ENCODE measurements at regions not wholly inside any gene's neighbourhood (a gene's known extent, or its start where the extent isn't known, plus 50 kb on each side); places are given as distances from the start of the nearest gene placed in this dataset.
"Not testable (repeated sequence)": the region's sequence is repeated elsewhere in the genome, so short reads cannot be mapped to it uniquely, and the experiment has no call there.

GRCh38 chr11:38759394-38759793, 2161.4 kb upstream of the RAG2 start:
- no peak overlapping the region for H3K4me3 ChIP-seq (ENCODE audit: low read depth, low read length)
- no peak for TF ChIP-seq CTCF (IDR thresholded peaks at IDR 0.05; ENCODE audit: low read depth, low read length)

GRCh38 chr11:38756537-38756936, 2158.5 kb upstream of the RAG2 start:
- TF ChIP-seq CTCF (IDR thresholded peaks at IDR 0.05; ENCODE audit: low read depth, low read length): no peak
- no peak overlapping the region for H3K4me3 ChIP-seq (ENCODE audit: low read depth, low read length)

- no peak for TF ChIP-seq CTCF (IDR thresholded peaks at IDR 0.05; ENCODE audit: low read depth, low read length)
- no peak overlapping the region for H3K4me3 ChIP-seq (ENCODE audit: low read depth, low read length)
Measured at GRCh38 chr11:38751421-38751820, 2153.4 kb upstream of the RAG2 start.

- not testable (repeated sequence) for H3K4me3 ChIP-seq (ENCODE audit: low read depth, low read length)
Measured at GRCh38 chr11:38746516-38746915, 2148.5 kb upstream of the RAG2 start.

GRCh38 chr11:38723361-38723760, 2125.3 kb upstream of the RAG2 start:
- H3K4me3 ChIP-seq (ENCODE audit: low read depth, low read length): no peak overlapping the region
- no peak for TF ChIP-seq CTCF (IDR thresholded peaks at IDR 0.05; ENCODE audit: low read depth, low read length)

- TF ChIP-seq CTCF (IDR thresholded peaks at IDR 0.05; ENCODE audit: low read depth, low read length): no peak
- no peak overlapping the region for H3K4me3 ChIP-seq (ENCODE audit: low read depth, low read length)
Measured at GRCh38 chr11:38721586-38722315, 2123.7 kb upstream of the RAG2 start.

GRCh38 chr11:38718659-38719058, 2120.6 kb upstream of the RAG2 start:
- no peak overlapping the region for H3K4me3 ChIP-seq (ENCODE audit: low read depth, low read length)
- no peak for TF ChIP-seq CTCF (IDR thresholded peaks at IDR 0.05; ENCODE audit: low read depth, low read length)

- no peak overlapping the region for H3K4me3 ChIP-seq (ENCODE audit: low read depth, low read length)
- TF ChIP-seq CTCF (IDR thresholded peaks at IDR 0.05; ENCODE audit: low read depth, low read length): no peak
Measured at GRCh38 chr11:38718049-38718448, 2120.0 kb upstream of the RAG2 start.

All from WI38 (cell line).